GM12892 (cell line): ENCODE measurements at regions not wholly inside any gene's neighbourhood (a gene's known extent, or its start where the extent isn't known, plus 50 kb on each side); places are given as distances from the start of the nearest gene placed in this dataset.

ENCODE experiments used
- POLR2A ChIP-seq: IDR thresholded peaks from 2 replicates; pipeline ENCODE4 v1.6.1; 2011; ENCODE audit warnings: low read depth, low read length, control low read depth
- POLR2AphosphoS5 ChIP-seq: IDR thresholded peaks from 2 replicates; pipeline ENCODE4 v1.6.1; 2011; ENCODE audit warnings: low read depth, low read length, control low read depth
- TAF1 ChIP-seq: IDR thresholded peaks from 2 replicates; pipeline ENCODE4 v1.6.1; 2011; ENCODE audit warnings: low read depth, mild to moderate bottlenecking, control low read depth, low read length, borderline replicate concordance

DNA sequence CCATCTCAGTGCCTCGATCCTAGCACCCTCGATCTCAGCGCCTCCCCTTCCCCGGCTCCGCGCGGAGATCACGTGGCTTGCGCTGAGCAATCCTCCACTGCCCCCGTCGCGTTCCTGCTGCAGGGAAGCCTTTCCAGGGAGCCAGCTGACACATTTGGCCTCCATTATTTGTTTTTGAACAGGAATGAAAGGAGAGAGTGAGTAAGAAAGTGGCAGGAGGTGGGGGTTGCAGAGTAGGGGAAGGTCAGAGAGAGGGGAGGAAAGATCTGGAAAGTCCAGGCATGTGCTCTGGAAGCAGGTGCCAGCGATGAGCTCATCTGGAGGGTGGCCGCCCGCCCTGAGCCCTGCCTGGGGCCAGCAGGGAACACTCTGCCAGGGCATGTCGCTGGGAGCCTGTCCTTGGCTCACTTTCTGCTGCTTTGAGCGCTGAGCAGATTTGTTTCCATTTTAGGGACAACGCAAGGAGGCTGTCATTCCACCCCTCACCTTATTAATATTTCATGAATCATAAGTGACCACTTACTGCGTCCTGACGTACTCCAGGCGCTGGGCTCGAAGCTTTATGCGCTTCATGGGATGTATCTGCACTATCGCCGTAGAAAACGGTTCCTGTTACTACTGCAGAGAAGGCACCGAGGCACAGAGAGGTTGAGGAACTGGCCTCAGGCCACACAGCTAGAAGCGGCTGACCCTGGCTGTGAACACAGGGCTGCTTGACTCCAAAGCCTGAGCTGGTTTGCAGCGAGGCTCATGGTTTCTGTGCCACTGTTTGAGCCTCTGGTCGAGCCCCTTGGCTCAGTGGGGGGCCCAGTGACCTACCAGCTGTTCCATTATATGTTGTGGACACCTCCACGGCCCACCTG, 283.1 kb downstream of the SEC14L1 start:
- no peak for TF ChIP-seq POLR2A
- no peak for TF ChIP-seq TAF1
- TF ChIP-seq POLR2AphosphoS5: no peak
